Left renal cortex interstitium (tissue), 4 donors: ENCODE measurements at regions not wholly inside any gene's neighbourhood (a gene's known extent, or its start where the extent isn't known, plus 50 kb on each side); places are given as distances from the start of the nearest gene placed in this dataset.

Source experiments
- DNase-seq, 4 donors: peaks; one replicate each; pipeline ENCODE4 v3.0.0-alpha.2; 2013; ENCODE audit warnings: low read depth in 4 of 4, low spot score in 2 of 4, missing footprints in 1 of 4

GRCh38 chr18:29326214-29326613 is 1149.3 kb upstream of the CDH2 start:
- DNase-seq = no peak

GRCh38 chr18:29321561-29321960 is 1144.6 kb upstream of the CDH2 start:
- no peak for DNase-seq

GRCh38 chr18:29313312-29313711 is 1136.4 kb upstream of the CDH2 start:
- no peak for DNase-seq

GRCh38 chr18:29311580-29311979 is 1134.7 kb upstream of the CDH2 start:
- no peak for DNase-seq

GRCh38 chr18:29309366-29309765 is 1132.4 kb upstream of the CDH2 start:
- DNase-seq = peak in 3 of 4 donors; percentile 23 to 55 (median 51)

GRCh38 chr18:29307982-29308381 is 1131.1 kb upstream of the CDH2 start:
- no peak for DNase-seq

GRCh38 chr18:29307231-29307630 is 1130.3 kb upstream of the CDH2 start:
- DNase-seq = no peak

- no peak for DNase-seq
Measured at GRCh38 chr18:29305516-29305915, 1128.6 kb upstream of the CDH2 start.

DNA sequence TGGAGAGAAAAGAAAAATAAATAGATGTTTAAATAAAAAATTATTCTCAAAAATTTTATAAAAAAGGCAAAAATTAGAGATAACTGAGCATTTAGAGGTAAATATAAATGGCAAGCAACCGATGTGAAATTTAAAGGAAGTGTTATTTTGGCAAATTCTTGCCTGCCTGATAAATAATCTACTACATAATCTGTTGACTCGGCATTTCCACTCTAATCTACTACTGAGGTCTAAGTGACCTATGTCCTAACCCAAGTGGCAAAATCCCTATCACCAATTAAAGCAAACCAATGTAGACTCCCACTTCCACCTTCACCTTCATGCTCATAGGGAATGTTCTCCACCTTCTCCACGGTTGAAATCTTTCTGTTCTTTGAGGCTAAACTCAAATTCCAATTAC is 1124.1 kb upstream of the CDH2 start:
- no peak for DNase-seq

DNA sequence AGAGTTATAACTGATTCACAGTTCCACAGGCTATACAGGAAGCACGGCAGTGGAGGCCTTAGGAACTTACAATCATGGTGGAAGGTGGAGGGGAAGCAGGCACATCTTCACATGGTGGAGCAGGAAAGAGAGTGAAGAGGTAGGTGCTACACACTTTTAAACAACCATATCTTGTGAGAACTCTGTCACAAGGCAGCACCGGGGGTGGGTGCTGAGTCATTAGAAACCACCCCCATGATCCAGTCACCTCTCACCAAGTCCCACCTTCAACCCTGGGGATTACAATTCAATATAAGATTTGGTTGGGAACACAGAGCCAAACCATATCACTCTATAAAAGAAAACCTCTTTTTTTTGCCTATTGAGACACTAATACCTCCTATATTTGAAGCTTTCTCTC is 1108.5 kb upstream of the CDH2 start:
- no peak for DNase-seq

DNA sequence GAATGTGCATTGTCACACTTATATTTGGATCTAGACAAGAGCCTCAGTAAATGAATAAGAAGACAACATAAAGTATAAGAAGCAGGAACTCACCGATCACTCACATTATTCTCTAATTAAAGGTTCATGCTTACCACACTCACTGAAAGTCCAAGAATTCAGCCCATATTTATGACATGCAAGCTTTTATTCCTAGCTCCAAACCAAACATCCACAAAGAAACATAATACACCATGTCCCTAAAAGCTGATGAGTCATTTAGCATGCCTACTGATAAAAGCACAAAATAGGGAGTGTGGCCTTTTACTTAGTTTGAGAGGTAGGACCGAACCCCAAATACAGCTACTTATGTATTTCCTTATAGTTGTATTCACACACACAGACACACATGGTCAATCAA is 1094.6 kb upstream of the CDH2 start:
- DNase-seq = no peak

- DNase-seq = no peak
Measured at GRCh38 chr18:29259838-29260237, 1082.9 kb upstream of the CDH2 start.

DNA sequence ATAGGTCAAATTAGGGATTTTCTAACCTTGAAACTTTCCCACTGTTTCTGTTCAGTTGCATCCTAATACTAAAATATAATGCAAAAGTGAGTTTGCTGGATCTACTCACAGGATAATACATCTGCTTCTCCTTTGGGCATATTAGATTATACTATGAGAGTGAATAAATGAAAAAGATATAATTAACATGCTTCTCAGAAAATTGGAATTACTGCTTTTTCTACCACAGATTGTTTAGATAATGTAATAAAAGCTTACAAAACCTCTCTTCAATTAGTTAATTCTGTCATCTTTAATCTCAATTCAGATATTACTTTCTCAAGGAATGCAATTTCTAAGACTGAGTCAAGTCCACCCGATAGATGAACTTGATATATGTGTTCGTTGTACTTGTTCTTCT is 1077.2 kb upstream of the CDH2 start:
- DNase-seq = no peak

DNA sequence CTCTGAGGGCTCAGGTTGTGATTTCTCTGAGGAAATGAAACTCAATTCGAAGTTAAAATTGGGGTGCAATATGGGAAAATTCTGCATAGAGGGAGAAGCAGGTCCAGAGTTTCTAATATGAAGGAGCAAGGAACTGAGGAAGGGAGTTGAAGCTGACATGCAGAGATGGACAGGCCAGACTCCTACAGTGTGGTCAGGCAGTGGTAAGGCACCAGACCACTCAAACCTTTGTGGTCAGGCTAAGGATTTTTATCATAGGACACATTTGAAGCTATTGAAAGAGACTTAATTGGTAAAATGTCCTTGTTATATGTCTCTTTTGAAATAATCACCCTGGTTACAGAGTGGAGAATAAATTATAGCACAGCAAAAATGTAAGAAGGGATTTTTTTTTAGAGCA is 1074.8 kb upstream of the CDH2 start:
- no peak for DNase-seq

GRCh38 chr18:29250843-29251242 is 1073.9 kb upstream of the CDH2 start:
- no peak for DNase-seq

GRCh38 chr18:29250259-29250658 is 1073.3 kb upstream of the CDH2 start:
- DNase-seq = no peak

GRCh38 chr18:29248805-29249204 is 1071.9 kb upstream of the CDH2 start:
- no peak for DNase-seq

DNA sequence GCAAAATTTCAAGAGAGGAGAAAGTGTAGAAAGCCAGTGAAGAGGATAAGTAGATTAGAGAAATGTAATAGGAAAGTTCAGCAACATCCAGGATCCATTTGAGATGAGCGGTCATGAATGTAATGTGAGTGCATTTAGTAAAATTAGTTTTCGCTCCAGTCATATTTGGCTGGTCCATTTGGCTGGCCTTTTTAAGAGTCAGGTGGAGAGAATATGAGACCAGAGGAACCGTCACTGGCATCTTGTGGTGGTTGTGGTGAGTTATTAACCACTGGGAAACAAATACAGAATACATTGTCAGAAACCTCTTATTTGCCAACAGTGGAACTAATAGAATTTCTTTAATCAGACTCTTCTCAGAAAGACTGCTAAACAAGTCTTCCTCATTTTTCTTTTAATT is 1064.3 kb upstream of the CDH2 start:
- no peak for DNase-seq

DNA sequence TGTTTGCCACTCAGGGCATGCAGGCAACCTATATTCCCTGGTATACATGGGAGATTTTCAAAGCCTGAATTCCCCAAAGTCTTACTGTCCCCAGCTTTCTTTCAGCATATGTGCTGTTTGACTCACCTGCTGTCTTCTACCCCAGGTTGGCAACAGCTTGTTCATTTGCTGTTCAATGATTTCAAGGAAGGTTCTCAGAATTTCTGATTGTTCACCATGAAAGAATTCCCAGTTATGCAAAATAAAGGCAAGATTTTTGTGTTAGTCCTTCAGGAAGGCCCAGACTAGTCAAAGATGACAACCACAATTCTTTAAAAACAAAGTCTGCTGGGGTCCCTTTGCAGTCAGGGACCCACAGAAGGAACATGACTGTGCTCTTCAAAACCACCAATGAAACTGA is 1057.8 kb upstream of the CDH2 start:
- DNase-seq = no peak

- DNase-seq = no peak
Measured at GRCh38 chr18:29226213-29226612, 1049.3 kb upstream of the CDH2 start.

DNA sequence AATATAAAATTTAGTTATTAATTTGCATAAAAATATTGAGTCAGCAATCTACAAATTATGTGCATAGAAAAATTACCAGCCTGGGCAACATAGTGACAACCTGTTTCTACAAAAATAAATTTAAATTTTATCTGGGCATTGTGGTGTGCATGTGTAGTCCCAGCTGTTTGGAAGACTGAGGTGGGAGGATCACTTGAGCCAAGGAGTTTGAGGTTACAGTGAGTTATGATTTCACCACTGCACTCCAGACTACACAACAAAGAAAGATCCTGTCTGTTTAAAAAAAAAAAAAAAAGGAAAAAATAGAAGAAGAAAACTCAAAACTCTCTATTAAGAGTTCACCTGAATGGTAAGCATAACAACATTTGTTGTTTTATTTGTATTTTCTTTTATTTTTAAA is 1048.4 kb upstream of the CDH2 start:
- no peak for DNase-seq

- no peak for DNase-seq
Measured at GRCh38 chr18:29218091-29218490, 1041.2 kb upstream of the CDH2 start.

GRCh38 chr18:29217124-29217915 is 1040.4 kb upstream of the CDH2 start:
- no peak for DNase-seq
